Umbilical cord (tissue), 1 donor: ENCODE measurements at regions not wholly inside any gene's neighbourhood (a gene's known extent, or its start where the extent isn't known, plus 50 kb on each side); places are given as distances from the start of the nearest gene placed in this dataset.
"Not testable (repeated sequence)": the region's sequence is repeated elsewhere in the genome, so short reads cannot be mapped to it uniquely, and the experiment has no call there.

Experiments used
- DNase-seq: peaks from one replicate; pipeline ENCODE4 v3.0.0-alpha.2; 2015; ENCODE audit warnings: low spot score

DNA sequence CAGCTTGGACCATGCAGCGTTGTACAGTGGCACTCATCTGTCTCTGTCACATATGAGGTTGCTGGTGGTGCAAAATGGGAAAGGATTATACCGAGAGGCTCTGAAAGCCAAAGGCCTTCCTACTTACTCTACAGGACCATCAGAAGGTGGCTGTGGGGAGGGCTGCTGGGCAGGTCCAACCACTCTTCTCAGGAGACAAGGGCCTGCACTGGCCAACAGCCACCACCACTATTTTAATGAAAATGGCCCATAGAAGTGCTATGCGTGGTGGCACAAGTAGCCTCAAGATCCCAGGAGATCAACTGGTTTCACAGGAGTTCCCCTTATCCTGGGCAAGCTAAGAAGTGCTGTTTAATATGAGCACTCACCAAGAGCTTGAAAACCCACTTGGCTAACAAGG is 52.3 kb downstream of the MRPL57 start:
- DNase-seq = no peak

DNA sequence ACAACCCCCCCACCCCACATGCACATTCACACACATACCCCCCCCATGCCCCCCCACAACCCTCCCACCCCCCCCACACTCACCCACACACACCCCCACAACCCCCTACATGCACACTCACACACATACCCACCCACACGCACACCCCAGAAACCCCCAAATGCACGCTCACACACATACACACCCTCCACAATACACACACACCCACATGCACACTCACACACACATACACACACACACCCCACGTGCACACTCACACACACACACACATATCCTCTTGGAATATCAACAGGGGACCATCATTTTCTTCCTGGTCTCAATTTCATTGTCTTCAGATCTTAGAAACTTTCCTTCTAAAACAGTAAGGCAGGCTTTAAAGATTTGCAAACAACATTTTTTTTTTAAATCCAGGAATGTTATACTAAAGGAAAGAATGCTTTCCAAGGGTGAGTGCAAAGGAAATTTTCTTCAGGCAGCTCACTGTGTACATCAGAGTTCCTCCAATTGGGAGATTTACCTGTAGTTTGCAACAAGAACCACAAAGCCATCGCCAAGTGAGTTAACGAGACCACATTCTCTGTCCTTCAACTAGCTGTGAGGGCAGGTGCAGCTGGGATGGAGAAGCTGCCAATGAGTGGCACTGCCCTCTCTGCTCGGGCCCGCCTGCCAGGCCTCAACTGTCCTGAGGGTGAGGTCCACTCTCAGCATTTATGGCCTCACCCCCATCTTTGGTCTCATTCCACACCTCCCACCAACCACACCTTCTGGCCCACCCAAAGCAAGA is 53.0 kb downstream of the MRPL57 start:
- no peak for DNase-seq

DNA sequence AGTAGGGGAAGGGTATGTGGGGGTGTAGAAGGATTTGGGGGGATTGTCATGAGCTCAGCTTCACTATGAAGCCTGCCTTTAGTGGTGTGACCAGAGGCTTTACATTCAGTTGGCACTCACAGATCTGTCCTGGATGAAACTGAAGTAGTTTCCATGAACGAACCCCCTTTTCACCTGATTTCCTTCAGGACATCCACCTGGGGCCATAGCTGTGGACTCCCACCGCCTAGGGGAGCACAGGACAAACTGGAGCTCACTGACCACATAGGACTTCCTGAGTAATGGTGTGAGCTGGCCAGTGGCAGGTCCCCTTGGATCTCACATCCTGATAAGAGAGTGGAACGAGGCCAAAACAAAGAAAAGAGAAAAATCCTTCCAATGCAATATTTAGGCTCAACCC is 54.1 kb downstream of the MRPL57 start:
- no peak for DNase-seq

DNA sequence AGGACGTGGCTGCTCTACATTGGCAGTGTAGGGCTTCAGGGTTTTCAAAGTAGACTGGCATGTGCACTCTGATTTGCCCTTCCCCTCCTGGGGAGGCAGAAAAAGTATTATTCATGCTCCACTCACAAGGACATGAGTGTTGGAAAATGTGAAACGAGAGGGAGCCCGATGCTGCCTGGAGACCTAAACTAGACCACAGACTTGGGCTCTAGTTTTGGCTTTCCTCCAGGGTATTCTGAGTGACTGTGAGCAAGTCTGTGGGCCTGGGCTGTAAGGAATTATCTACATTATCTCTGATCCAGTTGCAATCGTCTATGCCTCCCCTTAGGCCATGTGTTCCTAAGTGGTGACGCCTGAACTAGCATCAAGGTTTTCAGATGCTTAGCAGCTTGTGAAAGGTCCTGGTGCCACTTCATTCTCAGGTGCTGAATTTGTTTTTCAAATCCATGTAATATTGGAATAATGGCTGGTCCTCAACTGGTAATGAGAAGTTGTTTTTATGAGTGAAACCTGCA is 55.0 kb downstream of the MRPL57 start:
- DNase-seq = peak; percentile 72

DNA sequence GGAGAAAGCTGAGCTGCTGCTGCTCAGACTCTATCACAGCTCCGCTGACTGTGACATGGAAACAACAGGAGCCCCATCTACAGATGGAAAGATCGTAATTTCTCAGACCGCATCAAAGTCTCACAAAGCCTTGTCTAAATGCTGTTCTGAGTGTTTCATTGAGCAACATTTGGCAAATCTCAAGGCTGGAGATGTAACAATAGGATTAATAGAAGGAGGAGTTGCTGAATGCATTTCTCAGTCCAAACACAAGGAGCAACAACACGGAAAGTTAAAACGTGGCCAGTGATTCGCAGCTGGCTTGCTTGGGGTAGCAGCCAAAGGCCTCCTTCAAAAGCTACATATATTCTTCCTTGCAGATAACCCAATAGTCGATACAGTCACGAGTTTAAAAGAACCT is 55.7 kb downstream of the MRPL57 start:
- peak; percentile 83 for DNase-seq

DNA sequence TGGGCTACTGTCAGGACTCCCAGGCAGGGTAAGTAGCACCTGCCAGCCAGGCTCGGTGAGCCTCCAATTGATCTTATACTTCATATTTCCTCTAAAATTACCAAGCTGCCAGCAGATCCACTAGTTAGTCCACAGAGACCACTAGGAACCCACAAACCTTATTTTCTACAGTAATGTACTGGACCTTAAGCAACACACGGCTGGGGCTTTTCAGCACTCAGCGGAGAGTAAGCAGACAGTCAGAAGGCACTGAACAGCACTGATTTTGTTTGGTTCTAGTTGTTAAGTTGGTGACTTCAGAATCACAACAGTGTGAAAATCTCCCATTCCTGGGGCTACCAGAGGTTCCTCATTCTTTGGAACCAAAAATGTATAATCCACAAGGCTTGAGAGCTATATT is 56.1 kb downstream of the MRPL57 start:
- DNase-seq = no peak

DNA sequence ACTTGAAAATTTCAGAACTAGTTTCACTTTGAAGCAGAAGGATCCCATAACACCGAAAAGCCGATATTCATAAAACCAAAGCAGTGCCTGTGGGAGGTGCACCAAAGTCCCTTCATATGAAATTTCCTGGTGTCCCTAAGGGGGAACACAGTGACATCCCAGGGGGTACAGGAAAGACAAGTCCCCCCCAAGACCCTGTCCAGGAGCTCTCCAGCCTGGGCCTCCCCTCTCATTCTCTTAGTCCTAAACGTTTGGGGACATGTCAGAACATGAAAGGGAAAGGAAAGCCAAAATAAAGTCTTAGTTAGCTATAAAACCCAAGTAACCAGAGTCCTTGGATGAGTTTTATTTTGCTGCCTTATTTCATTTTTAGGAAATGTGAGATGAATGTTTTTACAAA is 56.6 kb downstream of the MRPL57 start:
- DNase-seq = no peak

DNA sequence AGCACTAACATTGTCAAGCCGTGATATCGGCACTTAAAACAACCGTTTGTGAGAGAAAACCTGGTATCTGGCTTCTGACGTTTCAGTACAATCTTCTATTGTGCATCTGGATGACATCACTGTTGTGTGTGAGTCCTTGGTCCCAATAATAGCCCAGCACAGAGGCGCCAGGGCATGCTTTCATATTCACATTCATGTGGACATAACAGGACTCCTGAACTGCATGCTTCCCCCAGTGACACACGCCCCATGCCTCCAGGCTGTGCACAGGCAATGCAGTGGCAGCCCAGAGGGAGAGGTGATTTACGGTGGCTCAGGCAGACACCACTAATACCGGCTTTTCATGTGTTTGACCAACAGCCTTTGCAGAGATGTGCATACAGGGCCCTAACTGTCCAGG is 58.1 kb downstream of the MRPL57 start:
- DNase-seq = peak; percentile 67

DNA sequence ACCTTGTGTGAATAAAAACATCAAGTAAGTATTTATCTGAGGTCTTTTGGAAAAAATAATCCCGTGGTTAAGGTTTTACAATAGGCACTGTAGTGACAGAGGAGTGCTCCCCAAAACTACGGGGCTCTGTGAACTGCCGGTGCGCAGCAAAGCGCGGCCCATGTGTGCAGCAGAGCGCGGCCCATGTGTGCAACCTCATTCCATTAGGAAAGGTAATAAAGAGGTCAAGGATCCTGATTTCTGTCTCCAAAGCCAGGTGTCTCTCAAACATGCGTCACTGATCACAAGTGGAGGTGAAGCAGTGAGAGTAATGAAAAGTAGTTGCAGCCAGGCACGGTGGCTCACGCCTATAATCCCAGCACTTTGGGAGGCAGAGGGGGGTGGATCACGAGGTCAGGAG is 58.7 kb downstream of the MRPL57 start:
- no peak for DNase-seq

DNA sequence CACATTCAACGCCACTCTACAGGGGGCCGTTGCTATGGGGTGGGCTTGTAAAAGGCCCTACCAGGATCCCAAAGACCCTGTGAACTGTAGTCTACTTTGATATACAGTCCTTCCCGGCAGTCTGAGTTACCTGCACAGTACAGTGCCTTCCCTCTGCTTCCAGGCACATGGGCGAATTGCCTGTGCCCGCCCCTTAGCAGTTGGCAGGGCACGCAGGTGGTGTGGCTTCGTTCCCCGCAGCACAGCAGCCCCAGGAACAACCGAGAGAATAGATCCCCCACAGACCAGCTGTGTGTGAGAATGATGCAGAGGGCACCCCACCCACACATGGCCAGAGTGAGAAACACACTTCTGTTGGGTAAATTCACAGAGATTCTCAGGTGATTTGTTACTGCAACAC is 60.6 kb downstream of the MRPL57 start:
- no peak for DNase-seq

DNA sequence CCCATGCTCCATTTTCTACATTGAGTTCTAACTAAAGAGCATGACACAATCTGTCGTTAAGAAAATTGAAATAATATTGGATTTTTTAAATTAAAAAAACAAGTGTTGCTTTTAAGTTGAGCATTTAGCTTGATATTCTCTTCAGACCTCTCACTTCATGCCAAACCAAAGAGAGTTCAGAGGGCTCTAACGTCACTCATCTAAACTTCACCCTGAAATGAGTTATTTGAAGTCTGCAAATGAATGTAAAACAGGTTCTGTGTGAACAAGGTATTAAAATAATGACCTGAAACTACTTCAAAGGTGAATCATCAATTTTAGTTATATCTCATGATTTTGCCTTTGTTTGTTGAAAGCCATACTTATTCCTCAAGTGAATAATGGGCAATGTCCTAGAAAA is 61.8 kb downstream of the MRPL57 start:
- DNase-seq = no peak

DNA sequence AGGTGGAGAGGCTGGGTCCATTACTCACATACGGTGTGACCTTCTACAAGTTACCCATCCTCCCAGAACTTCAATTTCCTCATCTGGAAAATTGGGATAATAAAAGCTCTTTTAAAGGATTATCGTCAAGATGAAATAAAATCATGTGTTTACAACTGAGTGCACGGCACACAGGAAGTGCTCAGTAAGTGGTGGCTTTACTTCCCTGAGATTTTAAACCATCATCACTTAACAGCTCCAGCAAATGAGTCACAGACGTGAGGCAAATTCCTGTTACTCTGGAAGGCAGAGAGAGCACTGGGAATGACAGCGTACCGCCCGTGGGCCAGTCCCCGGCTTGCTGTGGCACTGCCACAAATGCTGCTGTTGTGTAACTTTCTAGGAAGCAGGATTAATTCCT is 64.1 kb downstream of the MRPL57 start:
- DNase-seq = peak; percentile 39

DNA sequence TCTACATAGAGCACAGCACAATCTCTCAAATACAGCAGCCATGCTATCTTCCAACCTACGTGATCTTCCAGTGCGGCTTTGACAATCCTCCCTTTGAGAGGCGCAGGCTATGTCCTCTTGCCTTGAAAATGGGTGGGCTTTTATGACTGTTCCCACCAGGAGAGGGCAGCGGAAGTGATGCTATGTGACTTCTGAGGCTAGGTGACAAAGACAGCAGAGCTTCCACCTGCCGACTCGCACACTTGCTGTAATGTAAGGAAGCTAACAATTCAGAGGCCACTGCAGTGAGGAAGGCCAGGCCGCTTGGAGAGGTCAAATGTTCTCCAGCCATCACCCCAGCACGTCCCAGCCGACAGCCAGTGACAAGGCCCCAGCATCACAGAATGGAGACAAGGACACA is 65.8 kb downstream of the MRPL57 start:
- DNase-seq = no peak

DNA sequence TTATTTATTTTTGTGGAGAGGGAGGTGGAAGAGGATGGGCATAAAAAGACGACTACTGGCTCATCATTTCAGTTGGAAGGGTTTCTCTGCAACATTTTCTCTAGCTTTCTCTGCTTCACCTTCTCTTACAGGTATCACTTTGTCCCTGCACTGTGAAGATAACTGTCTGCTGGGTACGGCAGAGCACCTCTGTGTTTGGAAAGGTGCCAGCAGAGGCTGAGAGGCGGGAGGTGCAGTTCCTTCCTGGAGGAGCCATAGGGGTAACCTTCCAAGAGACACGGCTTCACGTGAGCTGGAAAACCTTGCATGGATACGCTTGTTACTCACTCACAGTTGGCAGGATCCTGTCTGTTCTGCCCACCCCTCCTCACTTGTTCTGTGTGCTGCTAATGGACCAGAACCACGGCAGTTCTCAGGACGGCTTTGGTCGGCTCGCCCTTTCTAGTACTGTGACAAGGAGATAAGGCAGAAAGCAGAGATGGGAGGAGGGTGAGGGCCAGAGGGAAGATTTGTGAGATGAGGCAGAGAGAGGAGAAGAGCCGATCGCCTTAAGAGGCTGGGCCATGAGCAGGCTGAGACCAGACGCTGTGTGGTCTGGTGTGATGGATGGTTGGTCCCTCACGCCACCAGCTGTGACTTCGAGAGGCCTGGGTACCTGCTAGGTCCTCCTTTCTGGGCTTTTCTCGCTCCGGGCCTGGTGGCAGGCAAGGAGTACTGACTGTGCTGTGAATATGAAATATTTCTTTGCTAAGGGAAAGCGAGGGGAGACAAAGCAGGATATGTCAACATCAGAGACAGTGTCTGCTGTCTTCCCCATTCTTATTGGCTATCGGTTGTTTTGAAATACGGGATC is 66.8 kb downstream of the MRPL57 start:
- DNase-seq = peak; percentile 12

DNA sequence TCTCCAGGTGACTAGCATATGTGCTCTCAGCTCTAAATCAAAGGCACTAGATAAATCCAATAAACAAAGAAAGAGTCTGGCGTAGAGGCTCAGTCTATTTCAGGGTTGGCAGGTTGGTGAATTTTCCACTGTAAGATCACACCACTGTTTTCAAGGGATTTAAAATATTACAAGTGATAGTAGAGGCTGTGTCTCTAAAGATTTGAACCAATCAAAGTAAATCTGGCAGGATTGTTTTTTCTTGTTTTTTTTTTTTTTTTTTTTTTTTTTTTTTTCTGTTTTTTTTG is 67.4 kb downstream of the MRPL57 start:
- not testable (repeated sequence) for DNase-seq

DNA sequence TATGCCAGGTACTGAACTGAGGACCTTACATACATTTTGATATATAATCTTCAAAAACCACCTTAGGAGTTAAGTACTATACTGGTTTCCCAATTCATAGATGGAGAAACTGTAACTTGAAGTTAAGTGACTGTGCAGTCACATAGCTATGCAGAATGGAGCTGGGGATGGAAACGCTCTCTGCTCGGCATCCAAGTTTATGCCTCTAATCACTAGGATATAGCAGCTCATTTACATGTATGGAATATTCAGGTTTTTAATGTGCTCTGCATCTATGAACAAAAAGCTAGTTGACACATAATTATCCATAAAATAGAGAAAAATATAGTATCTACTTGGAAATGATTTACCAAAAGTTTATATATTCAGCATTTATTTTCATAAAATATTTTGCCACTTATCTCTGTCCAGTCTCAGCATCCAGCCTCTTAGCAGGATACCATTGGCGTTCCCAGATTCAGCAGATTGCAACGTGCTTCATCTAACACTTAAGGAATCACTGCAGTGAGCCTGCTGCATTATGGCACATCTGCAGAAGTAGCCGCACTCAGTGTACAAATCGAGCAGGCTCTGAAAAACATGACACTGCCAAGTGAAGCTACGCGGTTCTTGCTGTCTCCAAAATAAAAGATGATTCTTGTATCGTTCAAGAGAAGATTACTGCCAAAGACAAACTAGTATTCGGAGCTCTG is 70.4 kb downstream of the MRPL57 start:
- no peak for DNase-seq

DNA sequence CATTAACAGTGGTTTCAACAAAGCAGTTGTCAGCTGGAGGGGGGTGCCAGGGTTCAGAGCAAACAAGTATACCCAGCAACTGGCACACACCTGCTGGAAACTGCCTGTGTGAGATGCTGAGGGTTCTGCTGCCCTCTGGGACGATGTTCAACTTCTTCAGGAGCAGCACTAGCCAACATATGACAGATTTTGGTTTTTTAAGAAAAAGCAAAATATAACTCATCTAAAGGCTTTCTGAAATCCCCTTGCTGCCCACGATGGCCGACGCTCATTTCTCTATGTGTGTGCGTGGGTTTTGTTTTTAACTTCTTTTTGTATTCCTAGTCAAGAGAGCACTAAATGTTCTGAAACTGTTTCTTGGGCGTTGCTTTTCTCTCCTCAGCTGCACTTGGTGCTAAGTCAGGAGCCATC is 79.9 kb downstream of the MRPL57 start:
- DNase-seq = no peak

DNA sequence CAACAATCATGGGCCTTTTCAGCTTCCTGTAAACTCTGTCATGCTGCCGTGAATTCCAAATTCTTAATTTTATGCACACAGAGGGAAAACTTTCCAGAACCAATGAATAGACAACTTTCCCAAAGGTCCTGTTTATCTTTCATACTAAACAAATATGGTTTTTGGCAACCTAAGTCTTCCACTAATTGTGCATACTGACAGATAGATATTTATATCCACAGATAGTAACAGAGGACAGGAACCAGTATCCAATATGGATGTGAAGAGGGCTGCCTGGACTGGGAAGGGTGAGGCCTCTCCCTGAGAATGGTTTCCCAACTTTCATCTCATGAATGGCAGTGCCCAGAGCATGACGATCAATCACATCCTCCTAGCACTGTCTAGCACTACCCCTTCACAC is 80.4 kb downstream of the MRPL57 start:
- no peak for DNase-seq

DNA sequence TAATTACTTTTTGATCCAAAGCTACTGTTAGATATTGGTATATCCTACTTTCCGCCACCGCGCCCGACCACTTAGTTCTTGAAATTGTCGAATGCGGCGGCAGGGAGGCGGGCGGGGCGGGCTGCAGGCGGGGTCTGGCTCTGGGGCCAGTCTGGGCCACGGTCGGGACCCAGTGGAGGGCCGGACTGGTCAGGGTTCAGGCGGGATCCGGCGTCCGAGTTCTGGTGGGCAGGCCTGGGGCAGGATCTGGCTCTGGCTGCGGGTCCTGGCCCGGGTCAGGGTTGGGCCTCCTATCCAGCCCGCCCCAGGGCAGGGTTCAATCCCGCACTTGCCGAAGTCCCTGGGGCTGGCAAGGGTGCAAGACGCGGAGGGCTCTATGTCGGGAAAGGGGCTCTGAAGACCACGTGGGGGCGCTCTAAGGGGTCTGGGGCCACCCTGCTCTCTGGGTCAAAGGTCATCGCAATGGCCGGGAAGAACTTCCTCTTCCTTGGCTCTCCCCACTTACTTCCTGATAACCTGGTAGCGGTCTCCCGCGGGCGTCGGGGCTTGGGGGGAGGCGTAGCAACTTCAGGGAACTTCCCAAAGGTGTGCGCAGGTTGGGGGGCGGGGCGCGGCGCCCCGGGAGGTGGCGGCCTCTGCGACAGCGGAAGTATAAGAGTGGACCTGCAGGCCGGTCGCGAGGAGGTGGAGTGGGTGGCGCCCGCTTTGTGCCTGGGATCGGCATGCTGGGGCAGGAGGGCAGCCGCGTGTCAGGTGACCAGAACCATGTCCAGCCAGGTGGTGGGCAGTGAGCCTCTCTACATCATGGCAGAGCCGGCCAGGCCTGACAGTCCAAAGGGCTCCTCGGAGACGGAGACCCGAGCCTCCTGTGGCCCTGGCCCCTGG is 83.4 kb downstream of the MRPL57 start:
- DNase-seq = no peak

DNA sequence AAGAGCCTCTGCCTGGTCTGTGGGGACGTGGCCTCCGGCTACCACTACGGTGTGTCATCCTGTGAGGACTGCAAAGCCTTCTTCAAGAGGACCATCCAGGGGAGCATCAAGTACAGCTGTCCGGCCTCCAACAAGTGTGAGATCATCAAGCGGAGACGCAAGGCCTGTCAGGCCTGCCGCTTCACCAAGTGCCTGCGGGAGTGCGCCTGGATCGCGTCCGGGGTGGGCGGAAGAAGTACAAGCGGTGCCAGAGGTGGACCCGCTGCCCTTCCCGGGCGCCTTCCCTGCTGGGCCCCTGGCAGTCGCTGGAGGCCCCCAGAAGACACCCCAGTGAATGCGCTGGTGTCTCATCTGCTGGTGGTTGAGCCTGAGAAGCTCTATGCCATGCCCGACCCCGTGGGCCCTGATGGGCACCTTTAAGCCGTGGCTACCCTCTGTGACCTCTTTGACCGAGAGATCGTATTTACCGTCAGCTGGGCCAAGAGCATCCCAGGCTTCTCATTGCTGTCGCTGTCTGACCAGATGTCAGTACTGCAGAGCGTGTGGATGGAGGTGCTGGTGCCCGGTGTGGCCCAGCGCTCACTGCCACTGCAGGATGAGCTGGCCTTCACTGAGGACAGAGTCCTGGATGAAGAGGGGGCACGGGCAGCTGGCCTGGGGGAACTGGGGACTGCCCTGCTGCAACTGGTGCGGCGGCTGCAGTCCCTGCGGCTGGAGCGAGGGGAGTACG is 84.3 kb downstream of the MRPL57 start:
- not testable (repeated sequence) for DNase-seq
